Heart left ventricle (tissue), 16 donors: ENCODE measurements at regions not wholly inside any gene's neighbourhood (a gene's known extent, or its start where the extent isn't known, plus 50 kb on each side); places are given as distances from the start of the nearest gene placed in this dataset.
A peak's percentile ranks its signal among the peaks of the same experiment; 100 is the strongest.
"Not testable (repeated sequence)": the region's sequence is repeated elsewhere in the genome, so short reads cannot be mapped to it uniquely, and the experiment has no call there.

Experiments
- ATAC-seq, 4 donors: fragments of 200-7000 bp; cut with Tn5 transposase; one replicate each; pipeline ENCODE4 v1.9.1; 2020 to 2022; ENCODE audit warnings: moderate library complexity in 4 of 4, mild to moderate bottlenecking in 3 of 4, moderate number of reproducible peaks in 1 of 4
- DNase-seq, 5 donors: peaks; one replicate each; pipeline ENCODE4 v3.0.0-alpha.2; 2020
- H3K27ac ChIP-seq, 12 donors: fragments of 200-600 bp; sonication (generic) in 4 of 12; one replicate each; pipeline versions ENCODE4 v1.5.0 to v1.8.0; 2016 to 2022; ENCODE audit warnings: mild to moderate bottlenecking in 2 of 12
- H3K27me3 ChIP-seq, 9 donors: fragments of 200-600 bp; sonication (generic) in 2 of 9; one replicate each; pipeline versions ENCODE4 v1.5.1 to v1.8.0; 2016 to 2022; ENCODE audit warnings: mild to moderate bottlenecking in 3 of 9
- H3K36me3 ChIP-seq, 9 donors: fragments of 200-600 bp; sonication (generic) in 2 of 9; one replicate each; pipeline versions ENCODE4 v1.5.0 to v1.8.0; 2018 to 2022; ENCODE audit warnings: mild to moderate bottlenecking in 2 of 9
- H3K4me1 ChIP-seq, 12 donors: fragments of 200-600 bp; sonication (generic) in 4 of 12; one replicate each; pipeline versions ENCODE4 v1.5.0 to v1.8.0; 2016 to 2022; ENCODE audit warnings: mild to moderate bottlenecking in 3 of 12
- H3K4me3 ChIP-seq, 12 donors: fragments of 200-600 bp; sonication (generic) in 4 of 12; one replicate each; pipeline versions ENCODE4 v1.5.0 to v1.8.0; 2017 to 2022; ENCODE audit warnings: mild to moderate bottlenecking in 9 of 12, moderate library complexity in 4 of 12
- H3K9me3 ChIP-seq, 12 donors: fragments of 200-600 bp; sonication (generic) in 4 of 12; one replicate each; pipeline versions ENCODE4 v1.5.0 to v1.8.0; 2016 to 2022; ENCODE audit warnings: mild to moderate bottlenecking in 1 of 12
- POLR2A ChIP-seq, 2 donors: fragments of 450-650 bp; IDR thresholded peaks; one replicate each; pipeline ENCODE4 v1.6.1; 2017; ENCODE audit warnings: antibody characterized with exemption in 2 of 2, mild to moderate bottlenecking in 2 of 2, moderate library complexity in 2 of 2
- WGBS, 4 donors: extraction: QIAGEN DNeasy Blood & Tissue Kit in 2 of 4; methylation state at CpG; one replicate each; pipeline versions ENCODE4 v1.1.5 to v1.1.7; 2013 to 2018; 5-methylcytosine and 5-hydroxymethylcytosine counted together
- intact Hi-C, 10 donors: fragments of 100-400 bp; cut with DNase I; formaldehyde crosslinking; loops; one replicate each; pipeline versions ENCODE4 v1.11.1 to v1.14.2; 2022
- TF ChIP-seq, protein P1 (sequence below), 12 donors: fragments of 200-600 bp; sonication (generic) in 4 of 12; IDR thresholded peaks; one replicate each; pipeline versions ENCODE4 v1.5.0 to v1.8.0; 2018 to 2022; ENCODE audit warnings: antibody characterized with exemption in 12 of 12, mild to moderate bottlenecking in 5 of 12
- donor health status: ischemic (EF 13 %, LVEDD 7.1; RV severe dilation, severe dysfunction).
- donor health status: healthy with polysubstance abuse.
- donor health status: DM: no; HTN: yes; CAD: no.
- donor health status: DM: no; HTN: no; CAD: no.
- donor health status: ischemic (EF 25% LVEDD 6.9; RV normal size, moderate dysfunction).
- donor health status: ischemic (EF 25% LVEDD 5.7; RV mildly dilated, moderate dysfunction).
- donor health status: healthy.
- donor health status: DM: yes; HTN: yes; CAD: no.
- donor health status: ischemic (EF 35%, LVEDD 5.7; RV mildly dilated, moderate dysfunction).
- donor health status: nonischemic (EF 11% LVEDD 7.7; RV severe dilation, severe dysfunction).
- donor health status: DM: yes; HTN: yes; CAD: no.
- donor health status: PGD.
- donor health status: ischemic (EF 29% LVEDD 5.4; RV normal size, mild dysfunction).
- donor health status: nonischemic (EF 23%, LVEDD 6.1; RV moderate dilation, normal function).

DNA sequence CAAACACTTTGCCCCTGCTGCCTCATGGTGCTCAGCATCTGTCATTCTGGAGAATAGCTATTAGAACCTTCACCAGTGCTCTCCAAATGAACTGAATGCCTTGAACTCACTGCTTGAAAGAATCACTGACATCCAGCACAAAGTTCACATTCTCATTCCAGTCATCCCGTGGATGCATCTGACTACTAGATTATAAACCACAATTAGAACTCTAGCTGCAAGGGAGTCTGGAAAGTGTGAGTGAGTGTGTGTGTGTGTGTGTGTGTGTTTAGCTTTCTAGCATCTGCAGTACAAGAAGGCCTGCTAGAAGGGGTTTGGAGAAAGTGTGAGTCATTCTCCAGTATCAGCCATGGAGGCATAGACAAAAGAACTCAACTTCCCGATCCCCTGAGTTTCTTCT, 71.3 kb upstream of the DYNLT3 start:
- Histone ChIP-seq H3K27ac (no peak overlapping the region), H3K9me3 (peaks cover 0 to 14% (median 0%) of the 10 kb centered on the region in 12 donors), H3K36me3 (no peaks in the 10 kb centered on the region), H3K27me3 (peaks cover 0 to 21% (median 0%) of the 10 kb centered on the region in 9 donors), H3K4me3 (no peak overlapping the region), H3K4me1 (no peaks in the 10 kb centered on the region)
- TF ChIP-seq POLR2A (IDR thresholded peaks at IDR 0.05), result no peak
- TF ChIP-seq, protein P1, sequence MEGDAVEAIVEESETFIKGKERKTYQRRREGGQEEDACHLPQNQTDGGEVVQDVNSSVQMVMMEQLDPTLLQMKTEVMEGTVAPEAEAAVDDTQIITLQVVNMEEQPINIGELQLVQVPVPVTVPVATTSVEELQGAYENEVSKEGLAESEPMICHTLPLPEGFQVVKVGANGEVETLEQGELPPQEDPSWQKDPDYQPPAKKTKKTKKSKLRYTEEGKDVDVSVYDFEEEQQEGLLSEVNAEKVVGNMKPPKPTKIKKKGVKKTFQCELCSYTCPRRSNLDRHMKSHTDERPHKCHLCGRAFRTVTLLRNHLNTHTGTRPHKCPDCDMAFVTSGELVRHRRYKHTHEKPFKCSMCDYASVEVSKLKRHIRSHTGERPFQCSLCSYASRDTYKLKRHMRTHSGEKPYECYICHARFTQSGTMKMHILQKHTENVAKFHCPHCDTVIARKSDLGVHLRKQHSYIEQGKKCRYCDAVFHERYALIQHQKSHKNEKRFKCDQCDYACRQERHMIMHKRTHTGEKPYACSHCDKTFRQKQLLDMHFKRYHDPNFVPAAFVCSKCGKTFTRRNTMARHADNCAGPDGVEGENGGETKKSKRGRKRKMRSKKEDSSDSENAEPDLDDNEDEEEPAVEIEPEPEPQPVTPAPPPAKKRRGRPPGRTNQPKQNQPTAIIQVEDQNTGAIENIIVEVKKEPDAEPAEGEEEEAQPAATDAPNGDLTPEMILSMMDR (IDR thresholded peaks at IDR 0.05), result no peak
- intact Hi-C loops, result no loop called here
- ATAC-seq (no peak), DNase-seq (no peak)
- 44 to 88% (median 85%) methylated on average over 2 of the region's 2 CpGs for WGBS, 4 donors

DNA sequence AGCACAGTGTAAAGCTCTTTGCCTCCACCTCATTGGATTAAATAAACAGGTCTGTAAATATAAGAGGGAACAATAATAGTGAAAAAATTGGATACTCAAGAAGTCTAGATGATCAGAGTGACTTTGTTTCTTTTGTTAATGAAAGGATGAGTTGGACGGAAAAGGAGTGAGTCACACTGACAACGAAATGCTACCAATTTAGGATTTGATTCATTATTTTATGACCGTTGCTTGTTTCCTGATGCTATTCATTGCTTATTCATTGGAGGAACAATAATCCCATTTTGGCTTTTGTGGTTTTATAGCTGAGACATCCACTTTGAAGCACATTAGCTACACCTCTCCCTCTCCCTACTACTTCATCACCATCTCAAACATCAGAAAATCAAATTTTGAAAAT, 74.4 kb upstream of the DYNLT3 start:
- Histone ChIP-seq H3K27me3 (peaks cover 0 to 18% (median 0%) of the 10 kb centered on the region in 9 donors), H3K9me3 (peaks cover 0 to 14% (median 0%) of the 10 kb centered on the region in 12 donors), H3K27ac (no peak overlapping the region), H3K4me1 (no peaks in the 10 kb centered on the region), H3K4me3 (no peak overlapping the region), H3K36me3 (no peaks in the 10 kb centered on the region)
- intact Hi-C loops, result loop anchor here in 3 of 10 donors (10.0 kb wide), 2 partner anchors 253 to 403 kb away; partner anchors contain the start of gene RPGR (in 2 of the 3)
- DNase-seq (no peak), ATAC-seq (no peak)
- 60 to 82% (median 67%) methylated on average over 3 of the region's 3 CpGs for WGBS, 4 donors
- TF ChIP-seq POLR2A (IDR thresholded peaks at IDR 0.05), result no peak
- TF ChIP-seq, protein P1 (IDR thresholded peaks at IDR 0.05), result no peak

DNA sequence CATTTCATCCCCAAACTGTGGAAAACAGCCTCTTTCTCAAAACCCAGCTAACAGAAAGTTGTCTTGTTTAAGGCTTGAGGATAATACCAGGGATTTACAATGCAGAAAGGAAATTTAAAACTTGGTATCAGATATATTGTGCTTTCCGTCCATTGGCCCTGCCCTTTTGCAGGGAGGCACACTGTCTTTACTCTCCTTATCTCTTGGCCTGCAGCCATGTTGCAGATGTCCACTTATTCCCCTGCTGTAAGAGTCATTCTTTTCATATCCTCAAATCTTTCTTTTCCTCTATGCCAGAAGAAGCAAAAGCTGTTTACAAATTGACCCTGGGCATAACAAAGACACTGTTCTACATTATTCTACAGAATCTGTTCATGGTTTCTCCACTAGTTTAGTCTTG, 75.6 kb upstream of the DYNLT3 start:
- no peaks in the 10 kb centered on the region for H3K36me3 ChIP-seq
- DNase-seq (no peak), ATAC-seq (no peak)
- H3K27ac ChIP-seq, result no peak overlapping the region
- H3K27me3 ChIP-seq, result peaks cover 0 to 20% (median 0%) of the 10 kb centered on the region in 9 donors
- no peak for TF ChIP-seq POLR2A (IDR thresholded peaks at IDR 0.05)
- TF ChIP-seq, protein P1 (IDR thresholded peaks at IDR 0.05), result no peak
- 30 to 50% (median 41%) methylated on average over 1 of the region's 1 CpG for WGBS, 4 donors
- H3K4me1 ChIP-seq, result no peaks in the 10 kb centered on the region
- peaks cover 0 to 14% (median 0%) of the 10 kb centered on the region in 12 donors for H3K9me3 ChIP-seq
- H3K4me3 ChIP-seq, result no peak overlapping the region
- intact Hi-C loops, result loop anchor here in 3 of 10 donors (10.0 kb wide), 2 partner anchors 252 to 402 kb away; partner anchors contain the start of gene RPGR (in 2 of the 3)

DNA sequence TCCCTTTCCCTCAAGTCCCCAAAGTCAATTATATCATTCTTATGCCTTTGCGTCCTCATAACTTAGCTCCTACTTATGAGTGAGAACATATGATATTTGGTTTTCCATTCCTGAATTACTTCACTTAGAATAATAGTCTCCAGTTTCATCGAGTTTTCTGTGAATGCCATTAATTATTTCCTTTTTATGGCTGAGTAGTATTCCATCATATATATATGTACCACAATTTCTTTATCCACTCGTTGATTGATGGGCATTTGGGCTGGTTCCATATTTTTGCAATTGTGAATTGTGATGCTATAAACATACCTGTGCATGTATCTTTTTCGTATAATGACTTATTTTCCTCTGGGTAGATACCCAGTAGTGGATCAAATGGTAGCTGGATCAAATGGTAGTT, 78.4 kb upstream of the DYNLT3 start:
- H3K4me1 ChIP-seq, H3K27ac ChIP-seq, DNase-seq, H3K9me3 ChIP-seq, H3K36me3 ChIP-seq, H3K4me3 ChIP-seq, ATAC-seq: not testable (repeated sequence)
- peaks cover 0 to 26% (median 0%) of the 10 kb centered on the region in 9 donors for H3K27me3 ChIP-seq
- 69 to 93% (median 81%) methylated on average over 4 of the region's 4 CpGs for WGBS, 4 donors
- intact Hi-C loops, result loop anchor here in 8 of 10 donors (2.0 to 10.0 kb wide), 6 partner anchors 237 to 402 kb away; partner anchors contain the start of gene RPGR (in 4 of the 8)

DNA sequence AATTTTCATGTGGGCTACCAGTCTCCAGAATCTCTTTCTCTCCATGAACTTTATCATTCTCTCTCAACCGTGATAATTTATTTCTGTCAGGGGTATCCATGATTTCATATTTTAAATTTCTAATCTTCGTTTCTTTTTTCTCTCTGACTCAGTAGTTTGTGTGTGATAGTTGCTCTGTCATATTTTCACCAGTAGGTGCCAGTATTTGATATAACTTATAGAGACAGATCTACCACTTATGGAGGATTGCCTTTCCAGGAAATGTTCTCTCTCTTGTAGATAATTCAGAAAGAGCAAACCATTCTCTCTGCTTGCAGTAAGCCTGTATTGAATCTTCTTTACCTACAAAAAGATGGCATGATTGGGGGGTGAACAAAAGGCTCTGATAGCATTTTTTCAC, 79.3 kb upstream of the DYNLT3 start:
- intact Hi-C loops, result loop anchor here in 8 of 10 donors (2.0 to 10.0 kb wide), 6 partner anchors 236 to 401 kb away; partner anchors contain the start of gene RPGR (in 4 of the 8)
- Histone ChIP-seq H3K36me3 (no peaks in the 10 kb centered on the region), H3K27me3 (peaks cover 0 to 26% (median 0%) of the 10 kb centered on the region in 9 donors), H3K9me3 (no peaks in the 10 kb centered on the region), H3K4me1 (no peaks in the 10 kb centered on the region), H3K4me3 (no peak overlapping the region), H3K27ac (no peak overlapping the region)
- ATAC-seq (peak in 2 of 4 donors; percentile 46 to 59), DNase-seq (no peak)
- 16 to 34% (median 16%) methylated on average over 2 of the region's 2 CpGs for WGBS, 4 donors
- TF ChIP-seq, protein P1 (IDR thresholded peaks at IDR 0.05), result peak; percentile 35 to 63 (median 45)
- no peak for TF ChIP-seq POLR2A (IDR thresholded peaks at IDR 0.05)
